ENCODE measurements at regions not wholly inside any gene's neighbourhood (a gene's known extent, or its start where the extent isn't known, plus 50 kb on each side); places are given as distances from the start of the nearest gene placed in this dataset.
"Not testable (repeated sequence)": the region's sequence is repeated elsewhere in the genome, so short reads cannot be mapped to it uniquely, and the experiment has no call there.

DNA sequence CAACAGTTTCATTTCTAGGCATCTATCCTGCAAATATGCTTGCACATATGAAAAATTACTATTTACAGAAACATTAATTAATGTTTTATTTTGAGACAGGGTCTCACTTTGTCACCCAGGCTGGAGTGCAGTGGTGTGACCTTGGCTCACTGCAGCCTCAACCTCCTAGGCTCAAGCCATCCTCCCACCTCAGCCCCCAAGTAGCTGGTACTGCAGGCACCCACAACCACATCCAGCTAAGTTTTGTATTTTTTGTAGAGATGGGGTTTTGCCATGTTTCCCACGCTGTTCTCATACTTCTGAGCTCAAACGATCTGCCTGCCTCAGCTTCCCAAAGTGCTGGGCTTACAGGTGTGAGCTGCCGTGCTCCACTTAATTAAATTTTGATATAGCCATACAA is 86.2 kb upstream of the CCND2 start:
- H2AK9ac ChIP-seq (replicated peaks; ENCODE audit: low read depth, low read length, poor library complexity); BruUV-seq (replicated peaks); dilution Hi-C loops (cut with HindIII; ENCODE audit: low sequenced_read_pairs, unreplicated experiment); H3K9me3 ChIP-seq (ENCODE audit: control insufficient read depth, insufficient read depth, low read length); H2BK20ac ChIP-seq (ENCODE audit: low read depth, low read length); H2BK5ac ChIP-seq (ENCODE audit: low read depth, low read length, poor library complexity, severe bottlenecking); H2AK5ac ChIP-seq (ENCODE audit: low read depth, low read length); H3K18ac ChIP-seq (ENCODE audit: low read depth, low read length); H3K9me1 ChIP-seq (ENCODE audit: insufficient read depth, low read length); H2AFZ ChIP-seq (replicated peaks; ENCODE audit: low read length, poor library complexity); H3K9ac ChIP-seq (ENCODE audit: low read depth, low read length); H3K27ac ChIP-seq (ENCODE audit: insufficient read depth, low read length); H3K4me3 ChIP-seq (ENCODE audit: insufficient read depth, low read depth, low read length); intact Hi-C loops (cut with micrococcal nuclease); H3K4me2 ChIP-seq (ENCODE audit: low read depth, low read length); POLR2A ChIA-PET (ENCODE audit: unreplicated experiment); H3K27me3 ChIP-seq (ENCODE audit: control insufficient read depth, insufficient read depth, low read length); DNase-seq; H3K23ac ChIP-seq (ENCODE audit: low read depth, low read length); H2BK15ac ChIP-seq (ENCODE audit: low read depth, low read length); H3K4ac ChIP-seq (ENCODE audit: low read depth, low read length); H3K56ac ChIP-seq (ENCODE audit: extremely low read depth, insufficient read depth, low read length); H4K91ac ChIP-seq (ENCODE audit: insufficient read depth, low read depth, low read length); ATAC-seq (ENCODE audit: low read depth); CTCF ChIA-PET; H4K20me1 ChIP-seq (ENCODE audit: insufficient read depth, low read length); H3K4me1 ChIP-seq (ENCODE audit: control insufficient read depth, insufficient read depth, low read length); H3K36me3 ChIP-seq (ENCODE audit: control insufficient read depth, insufficient read depth, low read length); H3K14ac ChIP-seq (replicated peaks; ENCODE audit: low read depth, low read length); H4K8ac ChIP-seq (ENCODE audit: low read depth in 2 of 2, low read length in 2 of 2); H3K79me1 ChIP-seq (ENCODE audit: low read depth in 1 of 2, low read length in 2 of 2); H4K5ac ChIP-seq (ENCODE audit: low read depth, low read length); in situ Hi-C loops (cut with MboI; ENCODE audit: low sequenced_read_pairs); H2BK120ac ChIP-seq (ENCODE audit: low read depth, low read length): not testable (repeated sequence)
- no CpG with 5 or more reads among the region's 3 CpGs for WGBS, 2 experiments (ENCODE audit: extremely low coverage in 2 of 2, insufficient read length in 1 of 2)

All from IMR-90 (cell line).